MM.1S (cell line): ENCODE measurements at regions not wholly inside any gene's neighbourhood (a gene's known extent, or its start where the extent isn't known, plus 50 kb on each side); places are given as distances from the start of the nearest gene placed in this dataset.

Experiments
- CTCF ChIP-seq: fragments of 300-600 bp; sonication (generic); IDR thresholded peaks from 2 replicates; pipeline ENCODE4 v1.5.1; 2016; ENCODE audit warnings: antibody characterized with exemption, low read length, mixed read lengths
- EZH2 ChIP-seq: fragments of 300-600 bp; sonication (generic); optimal IDR thresholded peaks from 2 replicates; pipeline ENCODE3; 2017; ENCODE audit warnings: low read depth, mild to moderate bottlenecking, antibody characterized with exemption, low read length, mixed read lengths
- EZH2phosphoT487 ChIP-seq: fragments of 300-600 bp; sonication (generic); IDR thresholded peaks from 2 replicates; pipeline ENCODE4 v1.6.1; 2018; ENCODE audit warnings: antibody characterized with exemption, low read length

- TF ChIP-seq EZH2 (no peak), CTCF (no peak), EZH2phosphoT487 (no peak)
These were observed 158.0 kb upstream of the PPP1R26 start for GRCh38 chr9:135321580-135321979.
